ENCODE measurements at regions not wholly inside any gene's neighbourhood (a gene's known extent, or its start where the extent isn't known, plus 50 kb on each side); places are given as distances from the start of the nearest gene placed in this dataset.
"Not testable (repeated sequence)": the region's sequence is repeated elsewhere in the genome, so short reads cannot be mapped to it uniquely, and the experiment has no call there.

DNA sequence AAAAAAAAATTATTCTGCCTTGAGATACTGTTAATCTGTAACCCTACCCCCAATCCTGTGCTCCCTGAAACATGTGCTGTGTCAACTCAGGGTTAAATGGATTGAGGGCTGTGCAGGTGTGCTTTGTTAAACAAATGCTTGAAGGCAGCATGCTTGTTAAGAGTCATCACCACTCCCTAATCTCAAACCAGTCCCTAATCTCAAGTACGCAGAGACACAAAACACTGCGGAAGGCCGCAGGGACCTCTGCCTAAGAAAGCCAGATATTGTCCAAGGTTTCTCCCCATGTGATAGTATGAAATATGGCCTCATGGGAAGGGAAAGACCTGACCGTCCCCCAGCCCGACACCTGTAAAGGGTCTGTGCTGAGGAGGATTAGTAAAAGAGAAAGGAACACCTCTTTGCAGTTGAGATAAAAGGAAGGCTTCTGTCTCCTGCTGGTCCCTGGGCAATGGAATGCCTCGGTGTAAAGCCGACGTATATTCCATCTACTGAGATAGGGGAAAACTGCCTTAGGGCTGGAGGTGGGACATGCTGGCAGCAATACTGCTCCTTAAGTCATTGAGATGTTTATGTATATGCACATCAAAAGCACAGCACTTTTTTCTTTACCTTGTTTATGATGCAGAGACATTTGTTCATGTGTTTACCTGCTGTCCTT is 402.6 kb downstream of the TBC1D32 start:
- peak; percentile 35; the same call in 1 of the 2 replicates for TF ChIP-seq POLR2AphosphoS5 (IDR thresholded peaks at IDR 0.05; ENCODE audit: low read depth)
- not testable (repeated sequence) for H3K9me2 ChIP-seq (ENCODE audit: insufficient read depth); H4K20me1 ChIP-seq (replicated peaks; ENCODE audit: insufficient read depth); H3K79me2 ChIP-seq (replicated peaks; ENCODE audit: insufficient read depth); H2AFZ ChIP-seq; H3K9me3 Mint-ChIP-seq; H3K27me3 Mint-ChIP-seq (ENCODE audit: insufficient read depth, low read depth, poor library complexity); H3K27ac ChIP-seq (ENCODE audit: low read depth); H3F3A ChIP-seq (replicated peaks; ENCODE audit: low read depth); H3K36me3 ChIP-seq (ENCODE audit: insufficient read depth); H3K36me3 Mint-ChIP-seq (ENCODE audit: low read depth)
- H3K4me3 ChIP-seq = peak overlapping the region; percentile 23
- DNase-seq (ENCODE audit: low spot score) = peak; percentile 53
- peaks cover 21% of the 10 kb centered on the region for H3K27me3 ChIP-seq (ENCODE audit: insufficient read depth)
- Mint-ChIP-seq H3K4me1 (peaks cover 48% of the 10 kb centered on the region), H3K27ac (peak overlapping the region; percentile 49; the same call in 1 of the 2 replicates), H3K4me3 (peak overlapping the region; percentile 57)
- peak; percentile 83 for ATAC-seq
- peaks cover 45% of the 10 kb centered on the region for H3K4me1 ChIP-seq (ENCODE audit: insufficient read depth)
- peak overlapping the region; percentile 69 for H3K4me2 ChIP-seq

DNA sequence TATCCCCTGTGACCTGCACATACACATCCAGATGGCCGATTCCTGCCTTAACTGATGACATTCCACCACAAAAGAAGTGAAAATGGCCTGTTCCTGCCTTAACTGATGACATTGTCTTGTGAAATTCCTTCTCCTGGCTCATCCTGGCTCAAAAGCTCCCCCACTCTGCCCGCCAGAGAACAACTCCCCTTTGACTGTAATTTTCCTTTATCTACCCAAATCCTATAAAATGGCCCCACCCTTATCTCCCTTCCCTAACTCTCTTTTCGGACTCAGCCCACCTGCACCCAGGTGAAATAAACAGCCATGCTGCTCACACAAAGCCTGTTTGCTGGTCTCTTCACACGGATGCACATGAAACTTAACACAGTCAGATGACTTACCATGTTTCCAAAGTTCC is 403.8 kb downstream of the TBC1D32 start:
- Histone ChIP-seq H3K4me3 (0 out of 2 replicates have a peak overlapping the region, but pooled peaks have one; percentile 24), H3K27me3 (ENCODE audit: insufficient read depth) (peaks cover 21% of the 10 kb centered on the region), H3K4me2 (peak overlapping the region; percentile 69), H3K4me1 (ENCODE audit: insufficient read depth) (peaks cover 43% of the 10 kb centered on the region)
- H4K20me1 ChIP-seq (replicated peaks; ENCODE audit: insufficient read depth); H3K79me2 ChIP-seq (replicated peaks; ENCODE audit: insufficient read depth); H3K27ac Mint-ChIP-seq; H3K27me3 Mint-ChIP-seq (ENCODE audit: insufficient read depth, low read depth, poor library complexity); H3K36me3 Mint-ChIP-seq (ENCODE audit: low read depth); H3K4me3 Mint-ChIP-seq; H3K27ac ChIP-seq (ENCODE audit: low read depth); H3K36me3 ChIP-seq (ENCODE audit: insufficient read depth); H2AFZ ChIP-seq; H3F3A ChIP-seq (replicated peaks; ENCODE audit: low read depth); H3K9me2 ChIP-seq (ENCODE audit: insufficient read depth): not testable (repeated sequence)
- ATAC-seq (peak; percentile 75), DNase-seq (ENCODE audit: low spot score) (peak; percentile 33)
- Mint-ChIP-seq H3K4me1 (peaks cover 45% of the 10 kb centered on the region), H3K9me3 (peaks cover 12% of the 10 kb centered on the region; the same call in 2 of the 3 replicates)
- peak; percentile 44 to 45 for TF ChIP-seq CTCF (conservative IDR thresholded peaks at IDR 0.05; ENCODE audit: low read depth in 2 of 2)
- TF ChIP-seq, protein P1, sequence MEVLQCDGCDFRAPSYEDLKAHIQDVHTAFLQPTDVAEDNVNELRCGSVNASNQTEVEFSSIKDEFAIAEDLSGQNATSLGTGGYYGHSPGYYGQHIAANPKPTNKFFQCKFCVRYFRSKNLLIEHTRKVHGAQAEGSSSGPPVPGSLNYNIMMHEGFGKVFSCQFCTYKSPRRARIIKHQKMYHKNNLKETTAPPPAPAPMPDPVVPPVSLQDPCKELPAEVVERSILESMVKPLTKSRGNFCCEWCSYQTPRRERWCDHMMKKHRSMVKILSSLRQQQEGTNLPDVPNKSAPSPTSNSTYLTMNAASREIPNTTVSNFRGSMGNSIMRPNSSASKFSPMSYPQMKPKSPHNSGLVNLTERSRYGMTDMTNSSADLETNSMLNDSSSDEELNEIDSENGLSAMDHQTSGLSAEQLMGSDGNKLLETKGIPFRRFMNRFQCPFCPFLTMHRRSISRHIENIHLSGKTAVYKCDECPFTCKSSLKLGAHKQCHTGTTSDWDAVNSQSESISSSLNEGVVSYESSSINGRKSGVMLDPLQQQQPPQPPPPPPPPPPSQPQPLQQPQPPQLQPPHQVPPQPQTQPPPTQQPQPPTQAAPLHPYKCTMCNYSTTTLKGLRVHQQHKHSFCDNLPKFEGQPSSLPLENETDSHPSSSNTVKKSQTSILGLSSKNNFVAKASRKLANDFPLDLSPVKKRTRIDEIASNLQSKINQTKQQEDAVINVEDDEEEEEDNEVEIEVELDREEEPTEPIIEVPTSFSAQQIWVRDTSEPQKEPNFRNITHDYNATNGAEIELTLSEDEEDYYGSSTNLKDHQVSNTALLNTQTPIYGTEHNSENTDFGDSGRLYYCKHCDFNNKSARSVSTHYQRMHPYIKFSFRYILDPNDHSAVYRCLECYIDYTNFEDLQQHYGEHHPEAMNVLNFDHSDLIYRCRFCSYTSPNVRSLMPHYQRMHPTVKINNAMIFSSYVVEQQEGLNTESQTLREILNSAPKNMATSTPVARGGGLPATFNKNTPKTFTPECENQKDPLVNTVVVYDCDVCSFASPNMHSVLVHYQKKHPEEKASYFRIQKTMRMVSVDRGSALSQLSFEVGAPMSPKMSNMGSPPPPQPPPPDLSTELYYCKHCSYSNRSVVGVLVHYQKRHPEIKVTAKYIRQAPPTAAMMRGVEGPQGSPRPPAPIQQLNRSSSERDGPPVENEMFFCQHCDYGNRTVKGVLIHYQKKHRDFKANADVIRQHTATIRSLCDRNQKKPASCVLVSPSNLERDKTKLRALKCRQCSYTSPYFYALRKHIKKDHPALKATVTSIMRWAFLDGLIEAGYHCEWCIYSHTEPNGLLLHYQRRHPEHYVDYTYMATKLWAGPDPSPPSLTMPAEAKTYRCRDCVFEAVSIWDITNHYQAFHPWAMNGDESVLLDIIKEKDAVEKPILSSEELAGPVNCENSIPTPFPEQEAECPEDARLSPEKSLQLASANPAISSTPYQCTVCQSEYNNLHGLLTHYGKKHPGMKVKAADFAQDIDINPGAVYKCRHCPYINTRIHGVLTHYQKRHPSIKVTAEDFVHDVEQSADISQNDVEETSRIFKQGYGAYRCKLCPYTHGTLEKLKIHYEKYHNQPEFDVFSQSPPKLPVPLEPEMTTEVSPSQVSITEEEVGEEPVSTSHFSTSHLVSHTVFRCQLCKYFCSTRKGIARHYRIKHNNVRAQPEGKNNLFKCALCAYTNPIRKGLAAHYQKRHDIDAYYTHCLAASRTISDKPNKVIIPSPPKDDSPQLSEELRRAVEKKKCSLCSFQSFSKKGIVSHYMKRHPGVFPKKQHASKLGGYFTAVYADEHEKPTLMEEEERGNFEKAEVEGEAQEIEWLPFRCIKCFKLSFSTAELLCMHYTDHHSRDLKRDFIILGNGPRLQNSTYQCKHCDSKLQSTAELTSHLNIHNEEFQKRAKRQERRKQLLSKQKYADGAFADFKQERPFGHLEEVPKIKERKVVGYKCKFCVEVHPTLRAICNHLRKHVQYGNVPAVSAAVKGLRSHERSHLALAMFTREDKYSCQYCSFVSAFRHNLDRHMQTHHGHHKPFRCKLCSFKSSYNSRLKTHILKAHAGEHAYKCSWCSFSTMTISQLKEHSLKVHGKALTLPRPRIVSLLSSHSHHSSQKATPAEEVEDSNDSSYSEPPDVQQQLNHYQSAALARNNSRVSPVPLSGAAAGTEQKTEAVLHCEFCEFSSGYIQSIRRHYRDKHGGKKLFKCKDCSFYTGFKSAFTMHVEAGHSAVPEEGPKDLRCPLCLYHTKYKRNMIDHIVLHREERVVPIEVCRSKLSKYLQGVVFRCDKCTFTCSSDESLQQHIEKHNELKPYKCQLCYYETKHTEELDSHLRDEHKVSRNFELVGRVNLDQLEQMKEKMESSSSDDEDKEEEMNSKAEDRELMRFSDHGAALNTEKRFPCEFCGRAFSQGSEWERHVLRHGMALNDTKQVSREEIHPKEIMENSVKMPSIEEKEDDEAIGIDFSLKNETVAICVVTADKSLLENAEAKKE (CRISPR knock-in tag; IDR thresholded peaks at IDR 0.05) = peak; percentile 20; the same call in 1 of the 2 replicates
